Glomerular visceral epithelial cell (primary cell): ENCODE measurements at regions not wholly inside any gene's neighbourhood (a gene's known extent, or its start where the extent isn't known, plus 50 kb on each side); places are given as distances from the start of the nearest gene placed in this dataset.

Source experiments
- DNase-seq: peaks from one replicate; pipeline ENCODE4 v3.0.0-alpha.2; 2016; ENCODE audit errors: extremely low spot score

DNA sequence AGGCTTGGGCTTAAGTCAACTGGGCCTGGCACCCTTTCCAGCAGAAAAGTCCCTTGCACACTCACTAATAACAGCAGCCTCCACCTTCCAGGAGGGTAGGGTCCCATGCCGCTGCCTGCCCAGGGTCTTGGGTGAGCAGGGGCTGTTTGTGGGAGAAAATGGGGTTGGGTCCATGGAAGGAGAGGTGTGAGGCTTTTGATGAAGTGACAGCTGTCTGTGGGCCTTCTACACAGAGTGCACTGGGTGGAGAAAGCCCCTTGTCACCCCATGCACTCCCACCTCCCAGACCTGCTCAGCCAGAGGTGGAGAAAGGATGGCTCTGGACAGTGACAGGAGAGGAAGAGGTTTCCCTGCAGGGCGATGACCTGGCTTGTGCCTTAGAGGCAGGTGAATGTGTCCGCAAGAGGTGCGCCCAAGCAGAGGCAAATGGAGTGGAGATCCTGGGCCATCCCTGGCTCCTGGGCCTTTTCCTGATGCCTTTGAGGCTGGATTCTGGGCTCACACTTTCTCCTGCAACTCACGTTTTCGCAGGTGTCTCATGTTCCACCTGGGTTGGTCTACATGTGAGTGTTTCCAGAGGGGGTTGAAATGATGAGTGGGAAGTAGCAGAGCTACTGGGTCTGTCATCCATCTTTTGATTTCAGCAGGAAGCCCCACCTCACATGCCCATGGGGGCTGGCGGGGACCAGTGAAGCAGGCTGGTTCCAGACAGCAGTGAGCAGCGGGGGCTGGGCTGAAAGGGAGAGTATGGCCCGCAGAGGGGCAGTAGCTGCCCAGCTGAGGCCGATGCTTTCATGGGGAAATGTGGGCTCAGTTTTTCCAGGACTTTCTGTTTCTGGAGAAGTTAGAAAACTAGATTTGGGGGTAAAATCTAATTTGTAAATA, 85.2 kb upstream of the PRR23E start:
- DNase-seq, result no peak

GRCh38 chr3:127108796-127109195, 84.1 kb upstream of the PRR23E start:
- no peak for DNase-seq

GRCh38 chr3:127110982-127111693, 81.8 kb upstream of the PRR23E start:
- DNase-seq, result no peak

DNA sequence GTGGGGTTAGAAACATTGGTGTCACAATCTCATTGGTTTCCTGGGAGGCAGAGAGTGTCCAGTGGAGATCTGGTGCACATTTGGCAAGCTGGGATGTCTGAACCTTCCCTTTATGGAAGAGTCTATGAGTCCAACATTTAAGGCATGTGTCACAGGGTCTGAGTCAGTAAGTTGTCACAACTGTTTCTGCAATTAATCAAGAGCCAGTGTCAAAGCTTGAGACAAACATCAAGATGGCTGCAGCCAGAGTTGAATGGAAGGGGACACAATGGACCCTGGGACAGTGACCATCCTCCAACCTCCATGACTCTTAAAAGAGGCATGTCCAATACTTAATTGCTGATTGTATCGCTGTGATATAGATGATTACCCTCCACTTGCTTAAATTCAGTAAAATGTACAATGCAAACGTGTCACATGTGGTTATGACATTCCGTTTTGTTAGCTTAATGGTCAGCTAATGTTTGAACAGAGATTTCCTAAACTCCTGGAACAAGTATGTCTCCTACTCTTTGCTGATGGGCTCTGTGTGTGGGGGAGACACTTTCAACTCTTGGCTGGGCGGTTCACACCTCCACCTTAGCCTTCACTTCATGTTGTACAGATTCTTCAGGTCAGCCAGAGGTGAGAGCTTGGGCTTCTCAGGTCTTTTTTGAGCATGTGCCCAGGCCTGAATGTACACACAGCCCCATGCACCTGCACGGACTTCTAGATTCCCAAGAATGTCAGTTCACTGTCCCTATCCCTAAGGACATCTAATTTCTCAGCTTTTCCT, 79.9 kb upstream of the PRR23E start:
- no peak for DNase-seq

DNA sequence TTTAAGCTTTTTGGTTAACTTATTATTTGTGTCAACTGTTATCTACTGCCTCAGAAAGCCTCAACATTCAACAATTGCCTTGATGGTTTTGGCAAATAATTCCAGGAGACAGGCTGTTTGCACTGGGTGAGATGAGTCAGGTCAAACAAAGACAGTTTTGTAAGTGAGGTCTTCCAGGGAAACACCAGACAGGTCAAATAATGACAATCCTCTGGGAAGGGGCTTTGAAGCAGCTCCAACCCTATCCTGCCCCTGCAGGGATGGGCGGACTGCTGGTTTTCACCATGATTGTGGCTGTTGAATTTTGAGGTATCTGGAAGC, 79.4 kb upstream of the PRR23E start:
- DNase-seq, result no peak

- DNase-seq, result no peak
Observed at GRCh38 chr3:127114337-127115070, 78.4 kb upstream of the PRR23E start.

DNA sequence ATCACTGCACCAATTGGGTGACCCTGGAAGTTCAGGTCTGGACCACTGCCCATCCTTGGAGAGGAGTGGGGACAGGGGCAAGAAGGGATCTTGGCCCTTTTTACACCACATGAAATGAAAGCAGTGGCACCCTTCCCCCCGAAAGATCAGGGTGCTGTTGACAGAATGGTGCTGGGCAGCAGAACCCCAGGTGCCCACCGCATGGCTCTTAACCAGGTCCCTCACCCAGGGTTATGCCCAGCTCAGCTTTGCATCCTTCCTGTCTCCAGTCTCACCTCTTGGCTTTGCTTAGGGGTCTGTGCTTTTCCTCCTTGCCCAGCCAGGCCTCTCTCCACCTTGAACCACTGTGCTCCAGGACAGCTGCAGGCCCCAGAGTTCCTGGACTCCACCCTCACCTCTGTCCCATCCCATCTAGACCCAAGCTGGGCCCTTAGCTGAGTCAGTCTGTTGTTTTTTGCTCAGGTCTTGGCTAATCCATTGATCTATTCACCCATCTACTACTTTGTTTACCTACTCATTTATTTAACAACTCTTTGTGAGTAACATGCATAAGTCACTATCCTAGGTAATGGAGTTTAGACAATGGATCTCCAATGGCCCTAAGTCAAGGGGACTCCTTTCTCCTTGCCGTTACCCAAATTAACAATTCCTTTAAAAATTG, 77.1 kb upstream of the PRR23E start:
- DNase-seq, result no peak

DNA sequence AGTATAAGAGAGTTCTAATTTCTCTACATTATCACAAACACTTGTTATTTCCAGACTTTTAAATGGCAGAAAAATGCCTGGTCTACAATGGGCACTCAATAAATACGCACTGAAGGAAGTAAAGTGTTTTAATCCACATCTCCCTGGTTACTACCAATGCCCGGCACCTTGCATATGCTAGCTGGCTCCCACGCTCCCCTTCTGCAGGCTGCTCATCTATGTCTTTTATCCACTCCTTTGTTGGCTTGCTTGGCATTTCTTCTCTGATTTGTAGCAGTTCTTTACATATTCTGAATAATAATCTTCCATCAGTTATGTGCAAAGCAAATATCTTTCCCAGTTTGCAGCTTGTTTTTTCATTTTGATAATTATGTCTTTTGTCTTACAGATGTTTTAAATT, 74.6 kb upstream of the PRR23E start:
- DNase-seq, result no peak

DNA sequence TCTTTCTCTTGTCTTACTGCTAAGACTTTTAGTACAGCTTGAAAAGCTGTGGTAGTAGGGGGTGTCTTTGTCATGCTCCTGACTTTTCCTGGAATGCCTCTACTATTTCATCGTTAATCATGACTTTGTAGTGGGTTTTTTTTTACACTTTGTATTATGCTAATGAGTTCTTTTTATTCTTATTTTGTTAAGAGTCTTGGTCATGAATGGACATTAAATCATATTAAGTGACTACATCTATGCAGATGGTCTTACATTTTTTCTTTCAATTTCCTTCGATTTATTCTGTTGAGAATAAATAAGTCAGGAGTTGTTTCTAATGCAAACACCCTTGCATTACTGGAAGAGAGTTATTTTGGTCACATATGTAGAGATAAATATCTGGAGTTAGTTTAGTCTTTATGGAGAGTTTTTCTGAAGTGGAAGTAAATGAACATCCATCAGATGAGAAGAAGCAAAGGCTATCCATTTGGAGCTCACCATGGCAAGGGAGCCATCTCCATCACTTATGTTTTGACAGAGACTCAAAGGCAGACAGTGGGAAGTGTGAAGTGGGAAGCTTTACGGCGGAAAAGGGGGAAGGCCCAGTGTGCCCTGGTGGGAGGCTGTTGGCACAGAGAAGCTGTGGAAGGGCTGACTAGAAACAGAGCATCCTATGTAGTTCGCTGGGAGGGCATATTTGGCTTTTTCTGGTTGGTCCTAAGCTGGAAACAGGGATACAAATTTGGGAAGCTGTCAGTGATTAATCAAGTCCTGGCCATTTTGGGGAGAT, 73.1 kb upstream of the PRR23E start:
- DNase-seq, result no peak

- no peak for DNase-seq
Observed at GRCh38 chr3:127120851-127121647, 71.9 kb upstream of the PRR23E start.

DNA sequence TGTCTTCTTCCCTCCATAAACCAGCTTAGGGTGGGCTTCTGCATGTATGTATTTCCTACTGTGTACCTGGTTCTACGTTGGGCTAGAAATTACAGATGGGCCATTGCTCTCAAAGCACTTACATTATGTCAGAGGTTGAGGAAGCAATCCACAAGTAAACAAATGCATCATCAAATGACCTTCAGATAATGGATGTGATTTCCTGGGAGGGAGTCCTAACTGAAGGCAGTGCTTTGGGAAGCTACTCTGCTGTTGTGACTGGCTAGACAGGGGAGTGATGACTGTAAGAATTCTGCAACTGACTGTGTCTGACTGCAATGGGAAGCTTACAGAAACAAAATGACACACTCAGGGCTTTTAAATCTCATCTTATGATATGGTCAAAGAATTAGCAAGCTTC, 71.0 kb upstream of the PRR23E start:
- no peak for DNase-seq

DNA sequence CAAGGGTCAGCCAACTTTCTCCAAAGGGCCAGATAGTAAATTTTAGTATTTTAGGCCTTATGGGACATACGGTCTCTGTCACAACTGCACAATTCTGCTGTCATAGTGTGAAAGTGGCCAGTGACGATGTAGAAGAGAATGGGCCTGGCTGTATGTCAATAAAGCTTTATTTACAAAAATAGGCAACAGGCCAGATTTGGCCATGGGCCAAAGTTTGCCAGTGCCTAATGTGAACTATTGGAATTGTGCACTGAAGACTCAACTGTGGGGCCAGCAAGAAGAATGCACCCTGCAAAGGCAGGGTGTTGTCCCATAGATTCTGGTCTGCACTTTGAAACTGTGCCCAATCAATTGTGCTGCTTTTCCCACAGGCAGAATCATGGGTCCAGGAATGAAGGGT, 69.4 kb upstream of the PRR23E start:
- DNase-seq, result no peak

GRCh38 chr3:127124120-127124519, 68.8 kb upstream of the PRR23E start:
- no peak for DNase-seq

- no peak for DNase-seq
Observed at GRCh38 chr3:127131424-127132170, 61.3 kb upstream of the PRR23E start.

DNA sequence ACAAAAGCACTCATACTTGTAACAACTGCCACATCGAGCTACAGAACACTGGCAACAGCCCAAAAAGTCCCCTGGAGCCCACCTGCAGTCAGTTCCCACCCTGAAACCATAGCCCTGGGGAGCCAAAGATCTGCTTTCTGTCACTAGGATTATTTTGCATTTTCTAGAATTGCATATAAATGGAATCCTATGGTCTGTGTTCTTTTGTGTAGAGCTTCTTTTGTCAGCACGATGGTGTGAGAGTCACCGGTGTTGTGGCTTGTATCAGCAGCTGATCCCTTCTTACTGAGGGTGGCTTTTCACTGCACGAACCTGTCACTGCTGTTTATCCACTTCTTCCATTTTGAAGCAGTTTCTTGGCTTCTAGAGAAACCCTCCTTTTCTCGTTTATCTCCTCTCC, 60.1 kb upstream of the PRR23E start:
- DNase-seq, result no peak

DNA sequence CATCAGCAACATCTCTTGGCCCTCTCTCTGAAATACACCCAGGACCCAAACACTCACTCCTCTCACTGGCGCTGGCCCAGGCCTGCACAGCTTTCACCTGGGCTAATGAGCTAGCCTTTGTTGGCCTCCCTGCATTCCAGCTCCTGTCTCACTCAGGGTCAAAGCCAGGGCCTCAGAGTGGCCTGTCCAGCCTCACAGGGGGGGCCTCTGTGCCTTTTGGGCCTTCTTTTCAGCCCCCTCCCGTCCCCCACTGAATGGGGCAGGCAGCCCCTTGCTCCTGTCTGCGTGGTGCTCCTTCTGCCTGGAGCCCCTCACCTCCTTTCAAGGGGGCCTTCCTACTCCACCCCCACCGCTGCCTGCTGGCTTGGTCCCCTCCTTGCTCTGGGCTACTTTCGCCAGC, 59.0 kb upstream of the PRR23E start:
- DNase-seq, result no peak

GRCh38 chr3:127134466-127134865, 58.5 kb upstream of the PRR23E start:
- DNase-seq, result no peak

- DNase-seq, result no peak
Observed at GRCh38 chr3:127134887-127135240, 58.1 kb upstream of the PRR23E start.
